ENCODE measurements at regions not wholly inside any gene's neighbourhood (a gene's known extent, or its start where the extent isn't known, plus 50 kb on each side); places are given as distances from the start of the nearest gene placed in this dataset.

DNA sequence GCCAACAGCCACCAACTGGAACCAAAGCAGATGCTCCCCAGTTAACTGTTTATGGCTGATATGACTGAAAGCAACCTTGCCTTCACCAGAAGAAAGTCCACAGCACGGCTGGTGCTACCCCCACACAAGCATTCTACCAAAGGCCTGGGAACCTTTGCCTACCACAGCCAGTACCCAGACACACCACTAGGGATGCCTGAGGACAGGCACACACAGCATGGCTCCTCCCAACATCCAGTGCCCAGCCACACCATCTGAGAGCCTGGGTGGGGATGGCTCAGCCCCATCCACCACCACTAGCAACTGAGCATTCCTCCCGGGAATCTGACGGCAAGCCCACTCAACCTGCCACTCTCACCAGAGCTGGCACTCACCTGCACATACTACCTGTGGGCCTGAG is 178.6 kb downstream of the SLC7A11 start:
- TF ChIP-seq, protein P1, sequence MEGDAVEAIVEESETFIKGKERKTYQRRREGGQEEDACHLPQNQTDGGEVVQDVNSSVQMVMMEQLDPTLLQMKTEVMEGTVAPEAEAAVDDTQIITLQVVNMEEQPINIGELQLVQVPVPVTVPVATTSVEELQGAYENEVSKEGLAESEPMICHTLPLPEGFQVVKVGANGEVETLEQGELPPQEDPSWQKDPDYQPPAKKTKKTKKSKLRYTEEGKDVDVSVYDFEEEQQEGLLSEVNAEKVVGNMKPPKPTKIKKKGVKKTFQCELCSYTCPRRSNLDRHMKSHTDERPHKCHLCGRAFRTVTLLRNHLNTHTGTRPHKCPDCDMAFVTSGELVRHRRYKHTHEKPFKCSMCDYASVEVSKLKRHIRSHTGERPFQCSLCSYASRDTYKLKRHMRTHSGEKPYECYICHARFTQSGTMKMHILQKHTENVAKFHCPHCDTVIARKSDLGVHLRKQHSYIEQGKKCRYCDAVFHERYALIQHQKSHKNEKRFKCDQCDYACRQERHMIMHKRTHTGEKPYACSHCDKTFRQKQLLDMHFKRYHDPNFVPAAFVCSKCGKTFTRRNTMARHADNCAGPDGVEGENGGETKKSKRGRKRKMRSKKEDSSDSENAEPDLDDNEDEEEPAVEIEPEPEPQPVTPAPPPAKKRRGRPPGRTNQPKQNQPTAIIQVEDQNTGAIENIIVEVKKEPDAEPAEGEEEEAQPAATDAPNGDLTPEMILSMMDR (IDR thresholded peaks at IDR 0.05) = no peak
- TF ChIP-seq POLR2A (IDR thresholded peaks at IDR 0.05) = no peak
- TF ChIP-seq POLR2AphosphoS5 (IDR thresholded peaks at IDR 0.05) = no peak

Measured in upper lobe of left lung (tissue), 4 donors.